ENCODE measurements at regions not wholly inside any gene's neighbourhood (a gene's known extent, or its start where the extent isn't known, plus 50 kb on each side); places are given as distances from the start of the nearest gene placed in this dataset.
"Not testable (repeated sequence)": the region's sequence is repeated elsewhere in the genome, so short reads cannot be mapped to it uniquely, and the experiment has no call there.

DNA sequence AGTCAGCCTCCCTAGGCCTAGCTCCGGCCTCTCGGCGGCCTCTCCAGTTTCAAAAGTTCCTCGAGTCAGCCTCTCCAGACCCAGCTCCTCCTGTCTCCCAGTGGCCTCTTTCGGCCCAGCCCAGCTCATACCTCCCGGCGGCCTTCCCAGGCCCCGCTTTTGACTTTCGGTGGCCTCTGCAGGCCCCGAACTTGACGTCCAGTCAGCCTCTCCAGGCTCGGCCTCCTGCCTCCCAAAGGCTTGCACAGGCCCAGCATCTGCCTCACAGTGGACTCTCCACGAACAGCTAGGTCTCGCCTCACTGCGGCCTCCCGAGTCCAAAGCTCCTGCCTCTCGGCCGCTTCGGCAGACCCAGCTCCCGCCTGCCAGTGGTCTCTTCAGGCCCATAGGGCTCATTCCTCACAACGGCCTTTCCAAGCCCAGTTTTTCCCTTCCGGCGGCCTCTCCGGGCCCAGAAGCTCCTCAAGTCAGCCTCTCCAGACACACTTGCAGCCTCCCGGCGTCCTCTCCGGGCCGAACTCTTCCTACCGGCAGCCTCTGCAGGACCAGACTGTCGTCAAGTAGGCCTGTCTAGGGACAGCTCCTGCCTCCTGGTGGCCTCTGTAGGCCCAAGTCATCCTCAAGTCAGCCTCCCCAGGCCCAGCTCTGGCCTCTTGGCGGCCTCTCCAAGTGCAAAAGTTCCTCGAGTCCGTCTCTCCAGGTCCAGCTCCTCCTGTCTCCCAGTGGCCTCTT lies 249.9 kb upstream of the ZNF722 start:
- DNase-seq: not testable (repeated sequence)

DNA sequence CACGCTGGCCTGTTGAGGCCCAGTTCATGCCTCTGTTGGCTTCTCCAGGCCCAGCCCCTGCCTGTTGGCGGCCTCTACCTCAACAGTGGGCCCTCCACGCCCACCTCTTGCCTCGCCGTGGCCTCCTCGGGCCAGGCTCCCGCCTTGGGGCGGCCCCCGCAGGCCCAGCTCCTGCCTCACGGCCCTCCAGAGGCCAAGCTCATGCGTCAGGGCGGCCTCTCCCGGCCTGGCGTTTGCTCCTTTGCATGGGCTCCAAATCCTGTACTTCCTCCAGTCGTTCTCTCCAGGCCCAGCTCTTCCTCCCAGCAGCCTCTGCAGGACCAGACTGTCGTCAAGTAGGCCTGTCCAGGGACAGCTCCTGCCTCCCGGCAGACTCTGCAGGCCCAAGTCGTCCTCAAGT lies 246.2 kb upstream of the ZNF722 start:
- not testable (repeated sequence) for DNase-seq

DNA sequence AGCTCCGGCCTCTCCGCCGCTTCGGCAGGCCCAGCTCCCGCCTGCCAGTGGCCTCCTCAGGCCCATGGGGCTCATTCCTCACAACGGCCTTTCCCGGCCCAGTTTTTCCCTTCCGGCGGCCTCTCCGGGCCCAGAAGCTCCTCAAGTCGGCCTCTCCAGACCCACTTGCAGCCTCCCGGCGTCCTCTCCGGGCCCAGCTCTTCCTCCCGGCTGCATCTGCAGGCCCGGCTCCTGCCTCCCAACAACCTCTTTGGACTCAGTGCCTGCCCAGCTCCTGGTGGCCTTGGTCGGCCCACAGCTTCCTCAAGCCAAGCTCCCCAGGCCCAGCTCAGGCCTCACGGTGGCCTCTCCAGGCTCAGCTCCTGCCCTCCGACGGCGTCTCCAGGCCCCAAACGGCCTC lies 245.5 kb upstream of the ZNF722 start:
- DNase-seq: not testable (repeated sequence)

DNA sequence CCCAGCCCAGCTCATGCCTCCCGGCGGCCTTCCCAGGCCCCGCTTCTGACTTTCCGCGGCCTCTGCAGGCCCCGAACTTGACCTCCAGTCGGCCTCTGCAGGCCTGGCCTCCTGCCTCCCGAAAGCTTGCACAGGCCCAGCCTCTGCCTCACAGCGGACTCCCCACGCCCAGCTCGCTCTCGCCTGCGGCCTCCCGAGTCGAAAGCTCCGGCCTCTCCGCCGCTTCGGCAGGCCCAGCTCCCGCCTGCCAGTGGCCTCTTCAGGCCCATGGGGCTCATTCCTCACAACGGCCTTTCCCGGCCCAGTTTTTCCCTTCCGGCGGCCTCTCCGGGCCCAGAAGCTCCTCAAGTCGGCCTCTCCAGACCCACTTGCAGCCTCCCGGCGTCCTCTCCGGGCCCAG lies 238.4 kb upstream of the ZNF722 start:
- DNase-seq: not testable (repeated sequence)

DNA sequence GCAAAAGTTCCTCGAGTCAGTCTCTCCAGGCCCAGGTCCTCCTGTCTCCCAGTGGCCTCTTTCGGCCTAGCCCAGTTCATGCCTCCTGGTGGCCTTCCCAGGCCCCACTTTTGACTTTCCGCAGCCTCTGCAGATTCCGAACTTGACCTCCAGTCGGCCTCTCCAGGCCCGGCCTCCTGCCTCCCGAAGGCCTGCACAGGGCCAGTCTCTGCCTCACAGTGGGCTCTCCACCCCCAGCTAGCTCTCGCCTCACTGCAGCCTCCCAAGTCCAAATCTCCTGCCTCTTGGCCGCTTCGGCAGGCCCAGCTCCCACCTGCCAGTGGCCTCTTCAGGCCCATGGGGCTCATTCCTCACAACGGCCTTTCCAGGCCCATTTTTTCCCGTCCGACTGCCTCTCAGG lies 233.1 kb upstream of the ZNF722 start:
- DNase-seq: not testable (repeated sequence)

DNA sequence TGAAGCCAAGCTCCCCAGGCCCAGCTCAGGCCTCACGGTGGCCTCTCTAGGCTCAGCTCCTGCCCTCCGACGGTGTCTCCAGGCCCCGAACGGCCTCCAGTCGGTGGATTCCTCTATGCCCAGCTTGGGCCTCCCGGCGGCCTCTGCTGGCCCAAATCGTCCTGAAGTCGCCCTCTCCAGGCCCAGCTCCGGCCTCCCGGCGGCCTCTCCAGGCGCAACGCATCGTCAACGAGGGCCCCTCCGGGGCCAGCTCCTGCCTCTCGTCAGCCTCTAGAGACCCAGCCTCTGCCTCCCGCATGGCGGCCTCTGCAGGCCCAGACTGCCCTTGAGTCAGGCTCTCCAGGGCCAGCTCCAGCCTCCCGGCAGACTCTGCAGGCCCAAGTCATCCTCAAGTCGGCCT lies 232.5 kb upstream of the ZNF722 start:
- not testable (repeated sequence) for DNase-seq

DNA sequence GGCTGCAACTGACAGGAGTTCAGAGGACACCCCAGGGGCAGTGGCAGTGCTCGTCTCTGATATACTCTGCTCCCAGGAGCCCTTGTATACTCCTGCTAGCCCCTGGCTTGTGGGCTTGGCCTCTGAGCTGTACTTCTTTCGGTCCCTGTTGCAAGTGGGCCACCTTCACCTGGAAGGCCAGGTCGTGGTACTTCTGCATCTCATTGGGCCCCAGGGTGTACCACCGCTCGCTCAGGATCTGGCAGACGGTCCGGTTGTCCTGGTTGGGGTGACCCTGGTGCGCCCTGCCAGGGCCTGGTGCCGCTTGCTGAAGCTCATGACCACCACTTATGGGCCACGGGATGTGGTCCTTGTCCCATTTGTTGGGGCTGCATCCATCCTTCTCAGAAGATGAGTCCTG lies 228.5 kb upstream of the ZNF722 start:
- not testable (repeated sequence) for DNase-seq

DNA sequence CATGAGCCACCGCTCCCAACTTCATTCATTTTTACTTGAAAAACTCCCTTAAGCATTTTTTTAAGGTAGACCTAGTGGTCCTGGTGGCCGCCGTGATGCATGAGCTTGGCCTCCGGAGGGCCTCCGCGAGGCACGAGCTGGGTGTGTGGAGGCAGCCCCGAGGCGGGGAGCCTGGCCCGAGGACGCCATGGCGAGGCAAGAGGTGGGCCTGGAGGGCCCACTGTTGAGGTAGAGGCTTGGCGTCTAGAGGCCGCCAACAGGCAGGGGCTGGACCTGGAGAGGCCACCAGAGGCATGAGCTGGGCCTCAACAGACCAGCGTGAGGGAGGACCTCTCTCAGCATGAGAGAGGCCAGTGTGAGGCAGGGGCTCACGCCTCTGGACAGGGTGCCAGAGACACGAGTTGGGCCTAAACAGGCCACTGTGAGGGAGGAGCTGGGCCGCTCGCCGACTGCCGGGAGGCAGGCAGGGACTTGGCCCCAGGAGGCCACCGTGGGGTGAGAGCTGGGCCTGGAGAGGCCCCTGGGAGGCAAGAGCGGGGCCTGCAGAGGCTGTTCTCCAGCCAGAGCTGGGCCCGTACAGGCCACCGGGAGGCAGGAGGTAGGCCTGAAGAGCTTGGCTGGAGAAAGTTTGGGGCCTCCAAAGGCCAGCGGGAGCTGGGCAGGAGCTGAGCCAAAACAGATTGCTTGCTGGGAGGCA lies 227.1 kb upstream of the ZNF722 start:
- not testable (repeated sequence) for DNase-seq

DNA sequence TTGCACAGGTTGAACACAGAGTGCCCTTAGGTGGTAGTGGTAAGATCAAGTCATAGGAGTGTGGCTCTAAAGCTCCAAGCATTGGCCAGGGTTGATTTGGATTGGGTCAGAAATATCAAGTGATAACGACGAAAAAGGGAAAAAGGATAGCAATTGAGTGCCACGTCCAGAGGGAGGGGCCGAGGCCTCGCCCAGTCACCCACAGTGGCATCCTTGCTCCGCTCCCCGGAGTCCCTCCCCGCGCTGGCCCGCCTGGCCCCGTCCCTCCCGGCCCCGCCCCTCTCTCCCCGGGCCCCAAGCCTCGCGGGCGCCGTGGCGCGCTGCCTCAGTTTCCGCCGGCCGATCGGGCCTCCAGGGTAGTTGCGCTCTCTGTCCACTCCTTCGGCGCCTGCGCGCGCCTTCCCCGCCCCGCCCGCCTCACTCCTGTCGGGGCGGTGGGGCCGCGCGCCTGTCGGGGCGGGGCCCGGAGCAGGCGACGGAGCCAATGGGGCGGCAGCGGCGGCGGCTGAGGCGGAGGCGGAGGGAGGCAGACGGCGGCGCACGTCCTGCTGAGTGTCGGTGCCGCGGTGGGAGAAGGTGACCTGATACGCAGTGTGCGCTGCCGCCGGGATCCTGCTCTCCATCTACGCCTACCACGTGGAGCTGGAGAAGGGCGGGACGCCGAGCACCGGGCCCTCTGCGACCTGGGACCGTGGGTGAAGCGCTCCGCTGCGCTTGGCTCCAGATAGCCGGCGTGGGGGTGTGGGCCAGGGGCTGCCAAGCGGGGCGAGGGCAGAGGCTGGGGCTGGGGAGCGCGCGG lies 209.1 kb upstream of the ZNF722 start:
- DNase-seq: peak in 1 of 3 donors; percentile 0

DNA sequence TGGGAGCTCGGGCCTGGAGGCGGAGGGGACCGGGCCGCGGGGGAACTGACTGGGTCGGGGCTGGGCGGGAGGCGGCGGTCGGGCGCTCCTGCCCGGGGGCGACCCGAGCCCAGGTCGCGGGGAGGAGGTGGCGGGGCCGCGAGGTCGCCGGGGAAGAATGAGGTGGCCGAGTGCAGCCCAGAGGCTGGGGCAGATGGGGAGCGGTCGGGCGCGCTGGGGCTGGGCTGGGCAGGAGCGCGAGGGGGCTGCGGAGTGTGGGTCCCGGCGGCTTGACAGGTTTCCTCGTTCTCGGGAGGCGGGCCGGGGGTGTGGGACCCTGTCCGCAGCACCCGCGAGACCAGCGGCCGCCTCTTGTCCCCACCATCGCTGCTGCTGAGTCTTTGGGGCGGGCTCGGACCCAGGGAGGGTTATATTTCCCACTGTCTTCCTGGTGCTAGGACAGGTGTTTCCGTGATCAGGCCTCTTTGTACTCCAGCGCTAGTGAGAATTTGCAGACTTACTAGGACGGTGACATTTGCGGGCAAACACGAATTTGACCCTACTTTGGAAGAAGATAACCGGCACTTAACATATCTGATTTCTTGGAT lies 208.4 kb upstream of the ZNF722 start:
- DNase-seq: not testable (repeated sequence)

Data from suppressor macrophage treated with lipopolysaccharide for 1 hour (primary cell).